Left lung (tissue), 4 donors: ENCODE measurements at regions not wholly inside any gene's neighbourhood (a gene's known extent, or its start where the extent isn't known, plus 50 kb on each side); places are given as distances from the start of the nearest gene placed in this dataset.

Experiments used
- ATAC-seq: fragments of 200-7000 bp; cut with Tn5 transposase; one replicate; pipeline ENCODE4 v1.9.1; 2020; ENCODE audit warnings: moderate library complexity
- DNase-seq, 4 donors: peaks; one replicate each; pipeline ENCODE4 v3.0.0-alpha.2; 2013 to 2020
- H3K27ac ChIP-seq, 2 donors: fragments of 200-600 bp; sonication (generic) in 1 of 2; one replicate each; pipeline versions ENCODE4 v1.5.0 to v1.8.0; 2020 to 2021
- H3K27me3 ChIP-seq, 2 donors: fragments of 200-600 bp; sonication (generic) in 1 of 2; one replicate each; pipeline versions ENCODE4 v1.5.0 to v1.8.0; 2020 to 2021
- H3K36me3 ChIP-seq, 2 donors: fragments of 200-600 bp; sonication (generic) in 1 of 2; one replicate each; pipeline versions ENCODE4 v1.5.0 to v1.8.0; 2020 to 2021
- H3K4me1 ChIP-seq, 2 donors: fragments of 200-600 bp; one replicate each; pipeline ENCODE4 v1.8.0; 2021
- H3K4me3 ChIP-seq, 2 donors: fragments of 200-600 bp; sonication (generic) in 1 of 2; one replicate each; pipeline versions ENCODE4 v1.5.0 to v1.8.0; 2020 to 2021; ENCODE audit warnings: mild to moderate bottlenecking in 1 of 2
- H3K9me3 ChIP-seq, 2 donors: fragments of 200-600 bp; sonication (generic) in 1 of 2; one replicate each; pipeline versions ENCODE4 v1.5.0 to v1.8.0; 2020 to 2021
- CTCF ChIP-seq, 2 donors: fragments of 200-600 bp; sonication (generic) in 1 of 2; IDR thresholded peaks; one replicate each; pipeline versions ENCODE4 v1.5.0 to v1.8.0; 2021; ENCODE audit warnings: antibody characterized with exemption in 2 of 2
- intact Hi-C, 2 donors: fragments of 100-400 bp; cut with DNase I; formaldehyde crosslinking; loops; one replicate each; pipeline versions ENCODE4 v1.11.2 to v1.14.2; 2022
- donor health status: DM: no; HTN: yes; CAD: no.
- donor health status: DM: no; HTN: no; CAD: no.

- Histone ChIP-seq H3K27ac (no peak overlapping the region), H3K4me1 (no peaks in the 10 kb centered on the region), H3K36me3 (no peaks in the 10 kb centered on the region), H3K27me3 (no peaks in the 10 kb centered on the region), H3K4me3 (no peak overlapping the region), H3K9me3 (no peaks in the 10 kb centered on the region)
- intact Hi-C loops, result no loop called here
- TF ChIP-seq CTCF (IDR thresholded peaks at IDR 0.05), result no peak
- peak in 2 of 4 donors; percentile 49 to 60 for DNase-seq
- no peak for ATAC-seq
Measured at GRCh38 chr4:135120195-135120594, 918.6 kb upstream of the PABPC4L start.

- no peak overlapping the region for H3K27ac ChIP-seq
- intact Hi-C loops, result no loop called here
- no peaks in the 10 kb centered on the region for H3K36me3 ChIP-seq
- H3K27me3 ChIP-seq, result no peaks in the 10 kb centered on the region
- H3K4me1 ChIP-seq, result no peaks in the 10 kb centered on the region
- no peak for TF ChIP-seq CTCF (IDR thresholded peaks at IDR 0.05)
- peaks cover 0 to 15% of the 10 kb centered on the region in 2 donors for H3K9me3 ChIP-seq
- no peak for DNase-seq
- no peak overlapping the region for H3K4me3 ChIP-seq
- ATAC-seq, result no peak
Measured at GRCh38 chr4:135114079-135114478, 912.5 kb upstream of the PABPC4L start.

- no peak for TF ChIP-seq CTCF (IDR thresholded peaks at IDR 0.05)
- DNase-seq, result no peak
- Histone ChIP-seq H3K27ac (no peak overlapping the region), H3K9me3 (no peaks in the 10 kb centered on the region), H3K36me3 (no peaks in the 10 kb centered on the region), H3K4me3 (no peak overlapping the region), H3K4me1 (no peaks in the 10 kb centered on the region), H3K27me3 (no peaks in the 10 kb centered on the region)
- intact Hi-C loops, result no loop called here
- ATAC-seq, result no peak
Measured at GRCh38 chr4:135098061-135098460, 896.5 kb upstream of the PABPC4L start.

GRCh38 chr4:135073389-135073788, 871.8 kb upstream of the PABPC4L start:
- Histone ChIP-seq H3K4me3 (no peak overlapping the region), H3K4me1 (no peaks in the 10 kb centered on the region), H3K27me3 (no peaks in the 10 kb centered on the region), H3K9me3 (peaks cover 0 to 21% of the 10 kb centered on the region in 2 donors), H3K27ac (no peak overlapping the region), H3K36me3 (no peaks in the 10 kb centered on the region)
- TF ChIP-seq CTCF (IDR thresholded peaks at IDR 0.05), result no peak
- DNase-seq, result no peak
- intact Hi-C loops, result no loop called here
- ATAC-seq, result no peak

GRCh38 chr4:135072553-135072952, 871.0 kb upstream of the PABPC4L start:
- H3K4me3 ChIP-seq, result no peak overlapping the region
- H3K36me3 ChIP-seq, result no peaks in the 10 kb centered on the region
- no peak for DNase-seq
- H3K27ac ChIP-seq, result no peak overlapping the region
- no peak for ATAC-seq
- H3K9me3 ChIP-seq, result peaks cover 0 to 16% of the 10 kb centered on the region in 2 donors
- H3K27me3 ChIP-seq, result no peaks in the 10 kb centered on the region
- H3K4me1 ChIP-seq, result no peaks in the 10 kb centered on the region
- TF ChIP-seq CTCF (IDR thresholded peaks at IDR 0.05), result no peak
- intact Hi-C loops, result no loop called here
